ENCODE measurements at regions not wholly inside any gene's neighbourhood (a gene's known extent, or its start where the extent isn't known, plus 50 kb on each side); places are given as distances from the start of the nearest gene placed in this dataset.
"Not testable (repeated sequence)": the region's sequence is repeated elsewhere in the genome, so short reads cannot be mapped to it uniquely, and the experiment has no call there.

DNA sequence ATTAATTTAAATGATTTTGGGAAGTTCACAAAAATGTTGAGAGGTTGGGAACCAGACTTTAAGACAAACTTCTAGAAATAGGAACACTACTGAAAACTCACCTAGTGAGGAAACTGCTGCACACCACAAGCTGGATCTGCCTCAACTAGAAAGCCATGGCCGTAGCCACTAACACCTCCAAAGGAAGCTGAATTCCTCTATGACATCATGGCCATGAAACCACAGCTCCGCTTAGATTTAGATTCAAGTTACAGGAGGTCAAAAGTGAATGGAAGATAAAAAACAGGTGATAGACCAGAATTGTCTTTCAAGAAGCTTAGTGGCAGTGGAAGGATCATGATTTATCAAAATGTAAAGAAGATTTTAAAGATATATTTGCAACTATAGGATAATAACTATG is 208.8 kb upstream of the ALG10 start:
- no peak for FAIRE-seq
- no peak for DNase-seq (ENCODE audit: insufficient read length, low spot score)

DNA sequence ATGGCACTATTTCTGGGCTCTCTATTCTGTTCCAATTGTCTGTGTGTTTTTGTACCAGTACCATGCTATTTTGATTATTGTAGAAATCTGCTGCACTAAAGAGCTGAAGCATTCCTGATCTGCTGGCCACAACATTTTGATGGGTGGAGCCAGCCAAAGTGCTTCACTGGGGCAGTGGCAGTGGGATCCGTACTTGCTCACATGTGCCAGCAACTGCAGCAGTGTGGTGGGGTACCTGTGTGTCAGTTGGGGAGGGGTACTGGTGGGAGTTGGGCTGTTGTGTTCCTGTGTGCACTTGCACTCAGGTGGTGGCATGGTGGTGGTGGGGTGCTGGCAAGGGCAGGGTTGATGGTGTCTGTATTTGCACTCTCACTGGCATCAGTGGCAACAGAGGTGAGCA is 204.6 kb upstream of the ALG10 start:
- FAIRE-seq (no peak), DNase-seq (ENCODE audit: insufficient read length, low spot score) (no peak)

DNA sequence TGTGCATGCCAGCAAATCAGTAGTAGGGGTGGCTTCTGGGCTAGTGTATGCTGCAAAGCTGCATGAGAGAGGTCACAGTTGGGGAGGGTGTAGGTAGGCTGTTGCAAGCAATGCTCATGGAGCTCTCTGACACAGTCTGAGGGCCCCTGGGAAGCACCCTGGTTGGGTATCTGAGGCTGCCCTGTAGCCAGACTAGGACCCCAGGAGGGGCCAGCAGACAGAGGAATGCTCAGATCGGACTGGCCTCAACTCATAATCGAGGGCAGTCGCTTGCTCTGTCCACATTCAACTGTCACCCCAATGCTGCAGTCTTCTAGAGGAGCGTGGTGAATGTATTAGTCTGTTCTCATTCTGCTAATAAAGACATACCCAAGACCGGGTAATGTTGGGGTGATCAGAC is 204.0 kb upstream of the ALG10 start:
- no peak for FAIRE-seq

DNA sequence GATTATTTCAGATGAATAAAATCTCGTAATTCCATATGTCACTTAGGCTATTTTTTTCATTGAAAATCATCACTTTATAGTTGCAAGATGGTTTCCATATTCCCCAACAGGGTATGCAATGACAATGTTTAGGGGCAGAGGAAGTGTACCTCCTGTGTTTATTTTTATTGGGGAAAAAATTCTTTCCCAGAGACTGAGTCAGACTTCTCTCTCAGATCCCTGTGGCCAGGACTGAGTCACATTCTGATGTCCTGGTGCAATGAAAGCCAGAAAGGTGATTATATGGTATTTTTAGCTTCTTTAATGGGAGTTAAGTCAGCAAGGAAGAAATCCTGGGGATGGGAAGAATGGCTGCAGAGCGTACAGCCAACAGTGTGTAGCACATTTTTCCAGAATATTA is 196.9 kb upstream of the ALG10 start:
- DNase-seq (ENCODE audit: insufficient read length, low spot score) = no peak
- no peak for FAIRE-seq

More for the DNA sequence above, 204.0 kb upstream of the ALG10 start:
- no peak for DNase-seq (ENCODE audit: insufficient read length, low spot score)

DNA sequence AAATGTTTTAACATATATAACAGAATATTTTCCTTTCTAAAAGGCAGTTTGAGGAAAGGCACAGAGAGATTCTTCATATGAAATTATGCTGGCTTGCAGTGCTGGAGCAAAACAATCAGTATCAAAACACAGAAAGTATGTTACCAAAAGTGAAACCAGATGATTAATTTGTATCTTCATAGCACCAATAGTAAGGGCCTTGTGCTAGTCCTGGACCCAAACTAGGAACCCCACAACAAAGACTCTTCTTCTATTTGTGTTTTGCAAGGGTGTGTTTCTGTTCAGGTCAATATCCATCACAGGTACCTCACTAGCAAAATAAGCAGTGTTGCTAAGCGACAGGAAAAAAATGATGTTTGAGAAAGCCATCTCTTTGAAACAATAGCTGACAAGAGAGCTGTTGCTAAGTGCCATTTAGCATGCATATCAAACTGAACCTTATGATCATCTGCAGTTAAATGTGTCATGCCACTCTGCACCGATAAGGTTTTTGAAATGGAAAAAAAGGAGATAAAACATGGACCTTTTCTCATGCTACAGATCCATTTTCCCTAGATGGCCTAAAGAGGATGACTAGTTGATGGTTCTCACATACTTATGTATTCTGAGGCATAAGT is 196.2 kb upstream of the ALG10 start:
- FAIRE-seq (no peak), DNase-seq (ENCODE audit: insufficient read length, low spot score) (no peak)

DNA sequence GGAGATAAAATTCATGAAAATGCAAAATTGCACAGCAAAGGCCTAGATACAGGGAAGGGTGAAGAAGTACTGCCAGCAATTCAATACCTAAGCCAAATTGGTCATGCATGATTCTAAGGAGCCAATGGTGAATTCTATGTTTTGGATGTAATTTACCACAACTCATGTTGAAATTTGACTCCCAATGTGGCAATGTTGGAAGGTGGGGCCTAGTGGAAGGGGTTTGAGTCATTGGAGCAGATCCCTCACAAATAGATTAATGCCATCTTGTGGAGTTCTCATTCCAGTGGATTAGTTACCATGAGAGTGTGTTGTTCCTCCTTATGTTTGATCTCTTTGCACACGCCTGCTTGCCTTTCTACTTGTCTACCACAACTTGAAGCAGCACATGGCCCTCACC is 194.0 kb upstream of the ALG10 start:
- DNase-seq (ENCODE audit: insufficient read length, low spot score) = no peak
- FAIRE-seq = no peak

DNA sequence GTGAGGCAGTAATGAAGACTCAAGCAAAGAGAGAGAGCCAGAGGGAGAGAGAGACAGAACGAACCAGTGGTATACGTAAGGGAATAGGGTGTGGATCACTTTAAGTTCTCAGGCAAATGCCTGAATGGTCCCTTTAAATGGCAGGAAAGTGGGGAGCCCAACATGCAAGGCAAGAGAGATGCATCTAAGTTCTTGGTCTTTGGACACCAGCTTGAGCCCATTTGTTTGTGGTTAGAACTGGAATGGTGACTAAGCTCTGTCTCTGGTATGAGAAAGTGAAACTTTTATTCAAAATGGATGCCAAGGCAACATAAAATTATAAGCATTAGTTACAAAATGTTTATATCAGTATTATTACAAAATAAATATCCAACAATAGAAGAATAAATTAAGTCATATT is 192.2 kb upstream of the ALG10 start:
- no peak for FAIRE-seq
- no peak for DNase-seq (ENCODE audit: insufficient read length, low spot score)

DNA sequence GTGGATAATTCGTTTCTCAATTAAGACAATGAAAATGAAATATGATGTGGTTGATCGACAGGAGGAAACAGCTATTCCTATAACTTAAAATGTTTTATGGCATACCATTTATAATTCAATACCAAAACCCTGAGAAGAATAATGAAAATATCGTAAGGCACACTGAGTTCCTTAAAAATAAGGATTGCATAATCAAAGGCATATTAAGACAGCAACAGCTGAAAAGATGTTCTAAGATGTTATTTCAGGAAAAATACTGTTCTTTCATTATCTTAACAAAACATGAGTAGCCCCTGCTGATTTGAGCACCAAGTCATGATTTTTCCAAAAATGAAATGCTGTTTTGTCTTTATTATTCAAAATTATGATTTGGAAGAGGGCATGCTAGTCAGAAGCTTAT is 189.4 kb upstream of the ALG10 start:
- no peak for FAIRE-seq
- DNase-seq (ENCODE audit: insufficient read length, low spot score) = no peak

DNA sequence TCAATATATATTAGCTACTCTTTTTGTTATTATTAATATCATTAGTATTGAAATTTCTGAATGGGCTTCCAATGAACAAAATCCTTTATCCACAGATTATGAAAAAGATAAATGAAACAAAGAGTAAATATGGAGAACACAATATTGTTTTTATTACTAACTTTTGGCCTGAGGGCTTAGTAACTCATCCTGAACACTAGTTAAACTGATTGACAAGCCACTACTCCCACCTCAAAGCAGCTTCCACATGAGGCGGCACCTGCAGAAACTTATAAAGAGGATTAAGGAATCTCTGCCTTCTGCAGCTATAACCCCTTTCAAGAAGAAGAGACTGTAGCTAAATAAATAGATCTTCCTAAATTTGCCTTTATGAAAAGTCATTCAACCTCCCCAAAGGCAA is 187.6 kb upstream of the ALG10 start:
- FAIRE-seq = no peak
- DNase-seq (ENCODE audit: insufficient read length, low spot score) = no peak

DNA sequence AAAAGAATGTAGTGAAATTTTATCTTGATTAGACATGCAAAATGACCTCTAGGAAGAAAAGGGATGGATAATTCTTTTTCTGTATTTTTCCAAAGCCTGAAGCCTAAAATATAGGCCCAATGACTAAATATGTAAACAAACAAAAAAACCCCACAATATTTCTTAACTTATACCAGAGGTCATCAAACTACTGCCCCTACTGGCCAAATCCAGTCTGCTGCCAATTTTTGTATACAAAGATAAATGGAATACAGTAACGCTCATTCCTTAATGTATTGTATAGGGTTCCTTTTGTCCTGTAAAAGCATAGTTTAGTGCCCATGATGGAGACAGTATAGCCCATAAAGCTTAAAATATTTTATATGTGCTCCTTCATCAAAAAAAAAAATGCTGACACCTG is 145.7 kb upstream of the ALG10 start:
- DNase-seq (ENCODE audit: insufficient read length, low spot score) (no peak), FAIRE-seq (no peak)

DNA sequence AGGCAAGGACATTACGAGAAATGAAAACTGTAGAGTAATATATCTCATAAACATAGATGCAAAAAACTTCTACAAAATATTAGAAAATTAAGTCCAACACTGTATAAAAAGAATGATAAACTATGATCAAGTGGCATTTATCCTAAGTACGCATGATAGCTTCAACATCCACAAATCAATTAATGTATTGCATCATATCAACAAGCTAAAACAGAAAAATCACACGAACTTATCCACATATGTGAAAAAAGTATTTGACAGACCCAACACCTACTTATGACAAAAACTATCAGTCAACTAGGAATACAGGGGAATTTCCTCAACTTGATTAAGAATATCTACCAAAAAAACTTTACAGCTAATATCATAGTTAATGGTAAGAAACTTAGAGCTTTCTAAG is 129.9 kb upstream of the ALG10 start:
- DNase-seq (ENCODE audit: insufficient read length, low spot score) = no peak
- FAIRE-seq = no peak

DNA sequence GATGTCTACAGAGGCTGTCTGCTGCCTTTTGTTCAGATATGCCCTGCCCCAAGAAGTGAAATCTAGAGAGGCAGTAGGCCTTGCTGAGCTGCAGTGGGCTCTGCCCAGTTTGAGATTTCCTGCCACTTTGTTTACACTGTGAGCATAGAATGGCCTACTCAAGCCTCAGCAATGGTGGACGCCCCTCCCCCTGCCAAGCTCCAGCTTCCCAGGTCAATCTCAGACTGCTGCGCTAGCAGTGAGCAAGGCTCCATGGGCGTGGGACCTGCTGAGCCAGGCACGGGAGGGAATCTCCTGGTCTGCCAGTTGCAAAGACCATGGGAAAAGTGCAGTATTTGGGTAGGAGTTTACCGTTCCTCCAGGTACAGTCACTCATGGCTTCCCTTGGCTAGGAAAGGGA is 101.8 kb upstream of the ALG10 start:
- not testable (repeated sequence) for DNase-seq (ENCODE audit: insufficient read length, low spot score); FAIRE-seq

DNA sequence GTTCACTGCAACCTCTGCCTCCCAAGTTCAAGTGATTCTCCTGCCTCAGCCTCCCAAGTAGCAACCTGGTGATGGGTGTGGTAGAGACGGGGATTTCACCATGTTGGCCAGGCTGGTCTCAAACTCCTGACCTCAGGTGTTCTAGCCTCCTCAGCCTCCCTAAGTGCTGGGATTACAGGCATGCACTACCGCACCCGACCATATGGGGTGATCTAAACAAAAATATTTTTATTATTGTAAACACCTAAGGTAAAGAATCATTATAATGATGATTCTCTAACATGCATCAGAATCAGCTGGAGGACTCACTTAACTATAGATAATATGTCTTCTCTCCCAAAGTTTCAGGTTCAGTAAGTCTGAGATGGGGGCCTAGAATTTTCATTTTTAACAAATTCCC is 96.2 kb upstream of the ALG10 start:
- no peak for DNase-seq (ENCODE audit: insufficient read length, low spot score)
- FAIRE-seq = no peak

DNA sequence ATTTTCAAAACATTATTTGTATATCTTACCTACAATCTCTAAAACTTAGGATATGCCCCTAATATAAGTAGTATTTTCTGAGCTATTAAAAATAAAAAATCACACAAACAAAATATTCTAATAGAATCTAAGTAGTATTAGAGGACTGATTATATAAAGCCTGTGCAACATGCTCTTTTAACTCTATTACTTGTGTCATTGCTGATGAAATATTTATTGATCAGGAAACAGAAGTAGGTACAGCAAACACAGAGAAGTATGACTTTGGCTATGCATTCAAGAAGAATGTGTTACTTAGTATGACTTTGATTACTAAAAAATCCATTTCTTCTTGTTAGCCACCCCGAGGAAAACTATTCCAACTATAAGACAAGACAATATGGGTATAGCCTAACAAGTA is 84.6 kb upstream of the ALG10 start:
- FAIRE-seq; DNase-seq (ENCODE audit: insufficient read length, low spot score): not testable (repeated sequence)

DNA sequence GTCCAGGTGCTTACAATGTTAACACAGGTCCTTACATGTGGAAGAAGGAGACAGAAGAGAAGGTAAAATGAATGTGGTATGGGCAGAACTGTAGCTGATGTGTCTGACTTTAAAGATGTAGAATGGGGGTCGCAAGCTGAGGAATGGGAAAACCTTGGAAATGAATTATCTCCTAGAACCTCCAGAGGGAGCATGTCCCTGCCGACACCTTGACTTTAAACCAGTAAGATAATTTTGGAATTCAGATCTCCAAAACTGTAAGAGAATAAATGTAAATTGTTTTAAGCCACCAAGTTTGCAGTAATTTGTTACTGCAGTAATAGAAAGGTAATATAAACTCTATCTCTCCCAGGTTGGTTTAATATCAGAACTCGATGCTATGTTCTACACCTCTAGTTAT is 80.1 kb upstream of the ALG10 start:
- FAIRE-seq (no peak), DNase-seq (ENCODE audit: insufficient read length, low spot score) (no peak)

DNA sequence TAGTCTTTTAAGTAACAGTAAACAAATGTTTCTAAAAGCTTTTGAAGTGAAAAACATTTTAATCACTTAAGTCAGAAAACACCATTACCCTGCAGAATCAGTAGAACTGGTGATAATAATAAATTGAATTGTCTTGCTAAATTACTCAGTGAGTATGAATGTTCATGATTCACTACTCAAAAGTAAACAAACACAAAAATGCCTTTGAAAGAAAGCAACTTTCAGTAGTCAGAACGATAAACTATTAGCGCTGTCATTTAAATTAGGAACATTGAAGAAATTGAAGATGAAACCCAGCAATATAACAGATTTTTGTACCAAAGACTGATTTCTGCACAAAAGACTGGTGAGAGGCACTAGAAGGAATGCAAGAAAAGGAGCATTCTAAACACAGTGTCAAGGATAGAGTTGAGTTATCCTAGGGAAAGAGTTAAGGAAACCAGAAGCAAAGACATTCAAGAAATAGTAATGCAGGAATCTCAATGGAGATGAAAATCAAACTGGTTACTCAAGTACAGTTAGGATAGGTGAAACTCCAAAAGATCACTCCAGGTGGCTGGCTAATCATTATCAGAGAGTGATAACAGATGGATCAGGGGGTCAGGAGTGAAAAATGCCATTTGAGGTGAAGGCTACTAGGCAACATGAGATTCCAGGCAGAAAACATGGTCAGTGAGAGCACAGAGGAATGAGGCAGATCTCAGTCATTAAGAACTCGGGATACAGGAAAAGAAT is 77.4 kb upstream of the ALG10 start:
- FAIRE-seq (no peak), DNase-seq (ENCODE audit: insufficient read length, low spot score) (no peak)

DNA sequence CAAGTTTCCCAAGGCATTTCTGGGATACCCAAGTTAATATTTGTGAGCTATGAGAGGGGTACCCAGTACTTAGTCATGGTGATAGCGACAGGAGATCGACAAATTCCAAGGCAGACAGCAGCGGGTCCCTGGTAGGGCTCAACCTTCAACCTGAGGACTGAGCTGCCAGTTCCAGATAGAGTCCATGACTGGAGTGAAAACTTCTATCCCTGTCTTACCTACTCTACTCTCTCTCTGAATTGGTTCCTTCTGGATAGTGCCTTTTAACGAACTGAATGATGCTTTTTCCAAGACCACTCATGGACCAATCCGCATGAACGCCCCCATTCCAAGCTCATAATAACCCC is 76.9 kb upstream of the ALG10 start:
- FAIRE-seq = no peak
- no peak for DNase-seq (ENCODE audit: insufficient read length, low spot score)

DNA sequence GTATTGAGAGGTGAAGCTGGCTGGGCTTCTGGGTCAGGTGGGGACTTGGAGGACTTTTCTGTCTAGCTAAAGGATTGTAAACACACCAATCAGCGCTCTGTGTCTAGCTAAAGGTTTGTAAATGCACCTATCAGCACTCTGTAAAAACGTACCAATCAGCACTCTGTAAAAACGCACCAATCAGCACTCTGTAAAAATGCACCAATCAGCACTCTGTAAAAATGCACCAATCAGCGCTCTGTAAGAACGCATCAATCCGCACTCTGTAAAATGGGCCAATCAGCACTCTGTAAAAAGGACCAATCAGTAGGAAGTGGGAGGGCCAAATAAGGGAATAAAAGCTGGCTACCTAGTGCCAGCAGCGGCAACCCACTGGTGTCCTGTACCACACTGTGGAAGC is 56.1 kb upstream of the ALG10 start:
- DNase-seq (ENCODE audit: insufficient read length, low spot score); FAIRE-seq: not testable (repeated sequence)

DNA sequence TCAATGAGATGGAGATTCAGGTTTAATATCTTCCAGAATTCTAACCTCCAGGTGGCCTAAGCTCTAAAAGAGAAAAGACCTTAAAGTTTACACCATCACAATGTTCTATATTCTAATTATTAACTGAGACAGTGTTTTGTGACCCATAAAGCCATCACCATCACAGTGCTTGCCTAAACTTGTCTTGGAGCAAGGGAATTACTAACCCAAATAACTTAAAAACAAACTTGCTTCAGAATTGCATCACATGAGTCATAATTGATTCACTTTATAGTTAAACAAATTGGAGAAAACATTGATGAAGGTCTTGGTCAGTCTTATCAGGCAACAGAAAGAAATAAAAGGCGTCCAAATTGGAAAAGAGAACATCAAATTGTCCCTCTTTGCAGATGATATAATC is 54.5 kb upstream of the ALG10 start:
- DNase-seq (ENCODE audit: insufficient read length, low spot score) (no peak), FAIRE-seq (no peak)

Measured in GM19239 (cell line).